SK-N-MC (cell line): ENCODE measurements at regions not wholly inside any gene's neighbourhood (a gene's known extent, or its start where the extent isn't known, plus 50 kb on each side); places are given as distances from the start of the nearest gene placed in this dataset.

Experiments used
- DNase-seq: peaks from one replicate; pipeline ENCODE4 v3.0.0-alpha.2; 2011; ENCODE audit warnings: low read depth, low spot score
- H3K27ac ChIP-seq: fragments of 200-600 bp; sonication (generic); 2 replicates; pipeline ENCODE4 v1.5.1; 2016; ENCODE audit warnings: mixed run types
- H3K36me3 ChIP-seq: fragments of 200-600 bp; sonication (generic); 2 replicates; pipeline ENCODE4 v1.6.1; 2017; ENCODE audit warnings: antibody characterized with exemption, low read length, mixed read lengths; ENCODE audit not compliant: insufficient read depth
- H3K4me3 ChIP-seq: fragments of 200-600 bp; sonication (generic); 2 replicates; pipeline ENCODE4 v1.5.1; 2016
- H3K9ac ChIP-seq: fragments of 200-600 bp; sonication (generic); 2 replicates; pipeline ENCODE4 v1.8.0; 2017; ENCODE audit warnings: mixed run types, mixed read lengths; ENCODE audit not compliant: insufficient read length
- H3K9me3 ChIP-seq: fragments of 200-600 bp; sonication (generic); 2 replicates; pipeline ENCODE4 v1.6.1; 2017; ENCODE audit warnings: low read depth, mild to moderate bottlenecking, antibody characterized with exemption, low read length, moderate library complexity, mixed read lengths
- EZH2 ChIP-seq: fragments of 200-600 bp; sonication (generic); IDR thresholded peaks from one replicate; pipeline ENCODE4 v1.6.1; 2017; ENCODE audit warnings: antibody characterized with exemption
- FOXP2 ChIP-seq: optimal IDR thresholded peaks from 2 replicates; pipeline ENCODE3; 2011; ENCODE audit warnings: mild to moderate bottlenecking, moderate library complexity; ENCODE audit not compliant: insufficient read depth; ENCODE audit errors: extremely low read length, control extremely low read depth
- POLR2AphosphoS5 ChIP-seq: IDR thresholded peaks from 2 replicates; pipeline ENCODE4 v1.6.1; 2012; ENCODE audit warnings: mild to moderate bottlenecking, low read depth, low read length, borderline replicate concordance

DNA sequence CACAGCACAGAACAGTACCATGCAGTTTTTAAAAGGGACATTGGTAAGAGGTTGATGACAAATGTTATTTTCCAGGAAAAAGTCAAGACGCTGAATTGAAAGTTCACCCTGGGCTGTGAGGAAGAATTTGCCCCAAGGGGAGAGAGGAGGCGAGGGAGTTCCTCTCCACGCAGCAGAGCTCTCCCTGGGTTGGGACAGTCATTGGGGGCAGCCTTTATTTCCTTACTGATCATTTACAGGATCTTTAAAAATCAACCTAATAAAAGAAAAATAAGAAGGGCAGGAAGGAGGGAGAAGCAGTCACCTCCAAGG, 49.9 kb upstream of the WNT7B start:
- no peak overlapping the region for H3K4me3 ChIP-seq
- no peaks in the 10 kb centered on the region for H3K36me3 ChIP-seq
- no peaks in the 10 kb centered on the region for H3K9me3 ChIP-seq
- TF ChIP-seq FOXP2 (no peak), EZH2 (no peak), POLR2AphosphoS5 (no peak)
- H3K27ac ChIP-seq = no peak overlapping the region
- H3K9ac ChIP-seq = no peak overlapping the region
- no peak for DNase-seq

DNA sequence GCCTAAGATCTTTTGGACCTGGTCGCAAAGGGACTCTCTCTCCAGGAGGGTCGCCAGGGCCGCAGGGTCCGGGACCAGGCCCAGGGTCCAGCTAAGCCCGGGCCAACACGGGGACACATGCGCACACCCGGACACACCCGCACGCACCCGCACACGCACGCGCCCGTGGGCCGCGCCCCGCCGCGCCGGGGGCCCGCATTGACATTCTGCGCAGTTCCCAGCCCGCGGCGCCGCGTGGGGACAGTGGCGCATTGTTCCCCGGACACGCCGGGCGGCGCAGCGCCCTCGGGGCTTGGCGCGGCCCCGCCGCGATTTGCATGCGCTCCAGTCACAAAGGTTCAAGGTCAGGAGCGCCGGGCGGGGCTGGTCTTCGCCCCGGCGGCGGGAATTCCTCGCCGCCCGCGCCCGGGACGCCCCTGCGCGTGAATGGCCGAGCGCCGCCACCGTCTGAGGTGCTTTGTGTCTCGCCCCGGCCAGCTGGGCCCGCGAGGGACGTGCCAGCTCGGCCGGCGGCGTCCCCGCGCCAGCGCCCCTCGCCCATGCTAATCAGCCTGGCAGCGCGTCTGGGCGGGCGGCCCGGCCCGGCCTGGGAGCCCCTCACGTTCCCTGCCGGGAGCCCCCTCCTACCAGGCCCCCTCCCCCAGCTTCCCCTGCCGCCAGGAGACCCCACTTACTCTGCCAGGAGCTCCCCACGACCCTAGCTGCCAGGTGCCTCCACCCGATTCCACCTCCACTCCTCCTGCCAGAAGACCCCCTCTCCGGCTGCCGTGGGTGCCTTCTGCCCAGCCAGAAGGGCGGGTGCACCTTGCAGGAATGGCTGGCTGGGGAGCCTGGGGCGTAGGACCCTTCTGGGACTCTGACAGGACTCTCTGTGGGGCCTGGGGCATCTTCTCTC, 50.5 kb upstream of the WNT7B start:
- Histone ChIP-seq H3K36me3 (no peaks in the 10 kb centered on the region), H3K9me3 (no peaks in the 10 kb centered on the region), H3K4me3 (no peak overlapping the region), H3K9ac (no peak overlapping the region), H3K27ac (no peak overlapping the region)
- DNase-seq = no peak
- TF ChIP-seq EZH2 (no peak), FOXP2 (no peak), POLR2AphosphoS5 (no peak)

DNA sequence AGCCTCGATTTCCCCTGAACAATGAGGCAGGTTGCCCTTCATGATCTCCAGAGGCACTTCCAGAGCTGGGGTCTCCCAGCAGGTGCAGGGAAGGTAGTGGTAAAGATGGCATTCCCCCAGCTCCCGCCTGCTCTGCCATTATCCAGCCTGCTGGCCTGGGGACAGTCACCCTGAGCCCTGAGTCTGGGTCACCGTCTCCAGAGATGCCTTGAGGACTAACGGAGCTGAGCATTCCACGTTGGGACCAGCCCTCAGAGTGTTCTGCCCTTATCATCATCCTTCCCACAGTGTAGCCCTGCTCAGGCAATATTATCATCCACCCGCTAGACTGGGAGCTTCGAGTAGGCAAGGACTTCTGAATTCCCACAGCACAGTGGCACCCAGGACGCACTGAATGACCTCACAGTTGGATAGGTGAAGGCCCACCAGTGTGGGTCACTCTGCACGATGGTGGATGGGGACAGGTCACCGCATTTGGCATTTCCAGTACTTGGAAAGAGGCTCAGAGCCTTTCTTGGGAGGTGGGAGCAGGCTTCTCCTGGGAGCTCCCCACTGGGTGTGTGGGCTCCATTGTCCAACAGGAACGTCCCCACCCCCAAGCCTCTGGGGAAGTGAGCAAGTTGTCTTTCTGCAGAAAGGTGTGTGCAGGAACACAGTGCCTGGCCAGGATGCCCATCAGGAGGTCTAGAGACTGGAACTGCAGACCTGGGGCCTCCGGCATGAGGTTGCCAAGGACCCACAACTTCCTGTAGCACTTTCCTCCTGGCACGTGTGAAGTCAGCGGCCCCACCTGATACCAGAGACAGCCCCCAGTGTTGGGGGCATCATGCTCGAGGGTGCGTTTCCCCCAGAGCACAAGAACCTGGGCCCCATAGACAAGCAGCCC, 51.4 kb upstream of the WNT7B start:
- H3K4me3 ChIP-seq = no peak overlapping the region
- H3K27ac ChIP-seq = no peak overlapping the region
- no peaks in the 10 kb centered on the region for H3K9me3 ChIP-seq
- DNase-seq = no peak
- H3K9ac ChIP-seq = no peak overlapping the region
- TF ChIP-seq FOXP2 = no peak
- no peak for TF ChIP-seq POLR2AphosphoS5
- no peak for TF ChIP-seq EZH2
- H3K36me3 ChIP-seq = no peaks in the 10 kb centered on the region

DNA sequence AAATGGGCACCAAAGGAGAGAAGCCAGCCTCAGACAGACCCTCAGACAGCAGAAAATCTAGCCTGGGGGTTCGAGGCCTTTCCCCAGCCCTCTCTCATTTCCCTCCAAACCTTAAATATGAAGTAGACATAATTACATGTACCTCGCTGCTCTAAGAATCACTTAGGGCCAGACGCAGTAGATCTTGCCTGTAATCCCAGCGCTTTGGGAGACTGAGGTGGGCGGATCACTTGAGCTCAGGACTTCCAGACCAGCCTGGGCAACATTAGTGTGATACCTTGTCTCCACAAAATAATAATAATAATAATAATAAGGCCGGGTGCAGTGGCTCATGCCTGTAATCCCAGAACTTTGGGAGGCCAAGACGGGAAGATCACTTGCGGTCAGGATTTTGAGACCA, 52.1 kb upstream of the WNT7B start:
- DNase-seq = no peak
- H3K9me3 ChIP-seq = no peaks in the 10 kb centered on the region
- H3K27ac ChIP-seq = no peak overlapping the region
- H3K4me3 ChIP-seq = no peak overlapping the region
- H3K9ac ChIP-seq = no peak overlapping the region
- no peak for TF ChIP-seq FOXP2
- TF ChIP-seq EZH2 = no peak
- TF ChIP-seq POLR2AphosphoS5 = no peak
- H3K36me3 ChIP-seq = no peaks in the 10 kb centered on the region

DNA sequence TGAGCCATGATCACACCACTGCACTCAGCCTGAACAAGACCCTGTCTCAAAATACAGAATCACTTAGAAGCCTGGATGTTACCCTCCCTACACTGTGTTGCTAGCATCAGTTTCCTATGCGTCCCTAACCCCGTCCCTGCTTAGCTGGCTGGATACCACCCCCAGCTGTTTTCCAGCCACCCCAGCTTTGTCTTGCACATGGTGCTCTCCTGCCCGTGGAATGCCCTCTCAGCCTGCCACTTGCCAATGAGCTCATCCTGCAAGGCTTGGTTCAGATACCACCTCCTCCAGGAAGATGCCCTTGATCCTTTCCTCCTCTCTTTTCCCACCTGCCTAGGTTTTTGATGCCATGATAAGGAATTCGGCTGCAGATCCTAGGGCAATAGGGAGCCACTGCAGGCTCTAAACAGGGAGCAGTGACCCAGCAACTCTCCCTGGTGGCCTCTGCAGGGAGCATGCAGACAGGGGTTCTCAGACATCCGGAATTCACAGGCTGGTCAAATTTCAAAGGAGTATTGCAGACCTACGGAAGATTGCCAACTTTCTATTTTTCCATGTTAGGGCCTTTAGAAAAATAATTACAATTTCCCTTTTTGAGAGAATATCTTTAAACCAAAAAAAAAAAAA, 52.7 kb upstream of the WNT7B start:
- Histone ChIP-seq H3K4me3 (no peak overlapping the region), H3K36me3 (no peaks in the 10 kb centered on the region), H3K27ac (no peak overlapping the region), H3K9me3 (no peaks in the 10 kb centered on the region), H3K9ac (no peak overlapping the region)
- TF ChIP-seq EZH2 (no peak), POLR2AphosphoS5 (no peak), FOXP2 (no peak)
- no peak for DNase-seq

DNA sequence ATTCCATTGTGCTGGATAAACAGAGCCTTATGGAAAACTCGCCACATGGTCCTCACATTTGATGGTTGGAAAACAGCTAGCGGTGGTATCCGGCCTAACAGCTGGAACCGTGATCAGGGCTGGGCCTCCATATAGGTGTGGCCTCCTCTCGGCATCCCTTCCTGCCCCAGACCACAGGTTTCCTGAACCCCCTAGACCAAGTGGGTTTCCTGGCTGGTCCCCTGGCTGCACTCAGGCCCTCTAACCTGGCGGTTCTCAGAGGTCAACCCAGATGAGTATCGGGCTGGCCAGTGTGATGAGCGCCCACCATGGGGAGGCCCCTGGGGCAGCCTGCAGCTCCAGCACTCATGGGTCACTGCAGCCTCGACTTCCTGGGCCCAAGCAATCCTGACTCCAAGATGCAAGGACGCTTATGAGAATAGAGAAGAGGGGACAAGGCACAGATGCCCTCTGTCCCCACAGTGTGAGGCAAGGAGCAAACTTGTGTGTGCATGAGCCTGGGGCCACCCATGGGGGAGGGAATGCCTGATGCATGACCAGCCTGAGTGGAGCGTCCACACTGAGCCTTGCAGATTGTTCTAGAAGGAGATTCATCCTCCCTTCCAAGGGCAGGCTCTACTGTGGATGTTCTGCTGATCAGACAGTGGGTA, 53.4 kb upstream of the WNT7B start:
- Histone ChIP-seq H3K36me3 (no peaks in the 10 kb centered on the region), H3K9ac (no peak overlapping the region), H3K27ac (no peak overlapping the region), H3K9me3 (no peaks in the 10 kb centered on the region), H3K4me3 (no peak overlapping the region)
- DNase-seq = no peak
- TF ChIP-seq POLR2AphosphoS5 = no peak
- TF ChIP-seq FOXP2 = no peak
- no peak for TF ChIP-seq EZH2

DNA sequence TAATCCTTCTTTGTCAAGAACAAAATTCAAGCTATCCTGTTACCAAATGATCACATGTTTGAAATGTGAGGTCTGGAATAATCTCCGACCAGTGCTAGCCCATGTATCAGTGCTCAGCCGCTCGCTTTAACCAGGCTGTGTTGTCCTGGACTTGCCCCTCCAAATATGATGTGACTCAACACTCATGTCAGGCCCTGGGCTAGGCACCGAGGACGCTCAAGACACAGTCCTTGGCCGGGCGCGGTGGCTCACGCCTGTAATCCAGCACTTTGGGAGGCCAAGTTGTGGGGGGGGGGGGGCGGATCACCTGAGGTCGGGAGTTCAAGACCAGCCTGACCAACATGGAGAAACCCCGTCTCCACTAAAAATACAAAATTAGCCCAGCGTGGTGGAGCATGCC, 54.1 kb upstream of the WNT7B start:
- no peak overlapping the region for H3K27ac ChIP-seq

More for the DNA sequence above, 54.1 kb upstream of the WNT7B start:
- Histone ChIP-seq H3K4me3 (no peak overlapping the region), H3K9ac (no peak overlapping the region), H3K36me3 (no peaks in the 10 kb centered on the region), H3K9me3 (no peaks in the 10 kb centered on the region)
- TF ChIP-seq POLR2AphosphoS5 (no peak), EZH2 (no peak), FOXP2 (no peak)
- DNase-seq = no peak
